Karpas-422 (cell line): ENCODE measurements at regions not wholly inside any gene's neighbourhood (a gene's known extent, or its start where the extent isn't known, plus 50 kb on each side); places are given as distances from the start of the nearest gene placed in this dataset.

ENCODE experiments used
- DNase-seq: peaks from one replicate; pipeline ENCODE4 v3.0.0-alpha.2; 2015
- H2AFZ ChIP-seq: fragments of 200-600 bp; sonication (generic); 2 replicates; pipeline ENCODE4 v1.6.1; 2014; ENCODE audit warnings: antibody characterized with exemption, low read length, mixed read lengths
- H3K27ac ChIP-seq: fragments of 200-600 bp; sonication (generic); 2 replicates; pipeline ENCODE4 v1.5.1; 2014; ENCODE audit warnings: mild to moderate bottlenecking, low read length, moderate library complexity
- H3K27me3 ChIP-seq: fragments of 200-600 bp; sonication (generic); 2 replicates; pipeline ENCODE4 v1.6.1; 2014; ENCODE audit warnings: low read length, mixed read lengths
- H3K36me3 ChIP-seq: fragments of 200-600 bp; sonication (generic); 2 replicates; pipeline ENCODE4 v1.6.1; 2014; ENCODE audit warnings: low read length, mixed read lengths; ENCODE audit not compliant: insufficient read depth
- H3K4me1 ChIP-seq: fragments of 200-600 bp; sonication (generic); 2 replicates; pipeline ENCODE4 v1.6.1; 2014; ENCODE audit warnings: mild to moderate bottlenecking, low read length, mixed read lengths
- H3K4me2 ChIP-seq: fragments of 200-600 bp; sonication (generic); 2 replicates; pipeline ENCODE4 v1.6.1; 2014; ENCODE audit warnings: low read length, low read depth, mild to moderate bottlenecking; ENCODE audit not compliant: poor library complexity, severe bottlenecking
- H3K4me3 ChIP-seq: fragments of 200-600 bp; sonication (generic); 2 replicates; pipeline ENCODE4 v1.5.1; 2014; ENCODE audit warnings: mild to moderate bottlenecking, antibody characterized with exemption, low read length, mixed read lengths
- H3K79me2 ChIP-seq: fragments of 200-600 bp; sonication (generic); 2 replicates; pipeline ENCODE4 v1.6.1; 2014; ENCODE audit warnings: mild to moderate bottlenecking, low read length, mixed read lengths
- H3K9ac ChIP-seq: fragments of 200-600 bp; sonication (generic); 2 replicates; pipeline ENCODE4 v1.6.0; 2014; ENCODE audit warnings: low read length
- H3K9me2 ChIP-seq: fragments of 200-600 bp; sonication (generic), shearing (Covaris generic); replicated peaks from 2 replicates; pipeline ENCODE4 v1.6.0; 2014; ENCODE audit warnings: mild to moderate bottlenecking, low read length, moderate library complexity; ENCODE audit not compliant: insufficient read depth
- H3K9me3 ChIP-seq: fragments of 300-700, 200-600 bp; sonication (generic); 2 replicates; pipeline ENCODE4 v1.6.1; 2014; ENCODE audit warnings: low read length, mixed read lengths
- H4K20me1 ChIP-seq: fragments of 200-600 bp; sonication (generic); 2 replicates; pipeline ENCODE4 v1.6.1; 2014; ENCODE audit warnings: mild to moderate bottlenecking, antibody characterized with exemption, low read length, low read depth; ENCODE audit not compliant: insufficient read depth

- no peaks in the 10 kb centered on the region for H3K27me3 ChIP-seq
- no peak overlapping the region for H3K9ac ChIP-seq
- H3K79me2 ChIP-seq: no peaks in the 10 kb centered on the region
- H3K27ac ChIP-seq: no peak overlapping the region
- no peaks in the 10 kb centered on the region for H3K9me2 ChIP-seq
- H3K9me3 ChIP-seq: peaks cover 9% of the 10 kb centered on the region; the same call in 1 of the 2 replicates
- DNase-seq: no peak
- no peaks in the 10 kb centered on the region for H3K4me1 ChIP-seq
- no peak overlapping the region for H3K4me3 ChIP-seq
- H4K20me1 ChIP-seq: no peaks in the 10 kb centered on the region
- H3K36me3 ChIP-seq: no peaks in the 10 kb centered on the region
- H3K4me2 ChIP-seq: no peak overlapping the region
- H2AFZ ChIP-seq: no peak overlapping the region
Observed at GRCh38 chr5:2371419-2371710, 380.1 kb downstream of the IRX2 start.

- Histone ChIP-seq H3K4me1 (no peaks in the 10 kb centered on the region), H2AFZ (no peak overlapping the region), H3K9me2 (no peaks in the 10 kb centered on the region), H3K36me3 (no peaks in the 10 kb centered on the region), H3K4me2 (no peak overlapping the region), H4K20me1 (no peaks in the 10 kb centered on the region), H3K79me2 (no peaks in the 10 kb centered on the region), H3K9ac (no peak overlapping the region), H3K4me3 (no peak overlapping the region), H3K27me3 (no peaks in the 10 kb centered on the region), H3K9me3 (peaks cover 12% of the 10 kb centered on the region), H3K27ac (no peak overlapping the region)
- DNase-seq: no peak
Observed at GRCh38 chr5:2370626-2371418, 380.7 kb downstream of the IRX2 start.

GRCh38 chr5:2369178-2369577 lies 382.3 kb downstream of the IRX2 start:
- Histone ChIP-seq H3K9ac (no peak overlapping the region), H3K4me3 (no peak overlapping the region), H3K4me2 (no peak overlapping the region), H2AFZ (no peak overlapping the region), H3K27ac (no peak overlapping the region), H3K27me3 (no peaks in the 10 kb centered on the region), H3K9me3 (peaks cover 16% of the 10 kb centered on the region), H4K20me1 (no peaks in the 10 kb centered on the region), H3K36me3 (no peaks in the 10 kb centered on the region), H3K9me2 (no peaks in the 10 kb centered on the region), H3K79me2 (no peaks in the 10 kb centered on the region), H3K4me1 (no peaks in the 10 kb centered on the region)
- no peak for DNase-seq

GRCh38 chr5:2366816-2367215 lies 384.7 kb downstream of the IRX2 start:
- H3K79me2 ChIP-seq: no peaks in the 10 kb centered on the region
- H3K27me3 ChIP-seq: no peaks in the 10 kb centered on the region
- no peak overlapping the region for H2AFZ ChIP-seq
- H3K9me2 ChIP-seq: no peaks in the 10 kb centered on the region
- H3K4me2 ChIP-seq: no peak overlapping the region
- H3K9me3 ChIP-seq: peaks cover 17% of the 10 kb centered on the region
- H3K9ac ChIP-seq: no peak overlapping the region
- H4K20me1 ChIP-seq: no peaks in the 10 kb centered on the region
- no peak for DNase-seq
- H3K4me3 ChIP-seq: no peak overlapping the region
- H3K36me3 ChIP-seq: no peaks in the 10 kb centered on the region
- H3K4me1 ChIP-seq: no peaks in the 10 kb centered on the region
- no peak overlapping the region for H3K27ac ChIP-seq

- Histone ChIP-seq H3K36me3 (no peaks in the 10 kb centered on the region), H3K9me3 (no peaks in the 10 kb centered on the region), H3K4me3 (no peak overlapping the region), H3K9me2 (no peaks in the 10 kb centered on the region), H3K27me3 (no peaks in the 10 kb centered on the region), H3K9ac (no peak overlapping the region), H3K4me2 (no peak overlapping the region), H2AFZ (no peak overlapping the region), H3K4me1 (no peaks in the 10 kb centered on the region), H3K79me2 (no peaks in the 10 kb centered on the region), H4K20me1 (no peaks in the 10 kb centered on the region), H3K27ac (no peak overlapping the region)
- no peak for DNase-seq
Observed at GRCh38 chr5:2357309-2357708, 394.2 kb downstream of the IRX2 start.

GRCh38 chr5:2355859-2356258 lies 395.6 kb downstream of the IRX2 start:
- Histone ChIP-seq H3K4me3 (no peak overlapping the region), H3K36me3 (no peaks in the 10 kb centered on the region), H4K20me1 (no peaks in the 10 kb centered on the region), H3K79me2 (no peaks in the 10 kb centered on the region), H3K27me3 (no peaks in the 10 kb centered on the region), H3K9me2 (no peaks in the 10 kb centered on the region), H3K4me2 (no peak overlapping the region), H2AFZ (no peak overlapping the region), H3K9me3 (no peaks in the 10 kb centered on the region), H3K27ac (no peak overlapping the region), H3K9ac (no peak overlapping the region), H3K4me1 (no peaks in the 10 kb centered on the region)
- no peak for DNase-seq

- Histone ChIP-seq H3K27me3 (no peaks in the 10 kb centered on the region), H3K27ac (no peak overlapping the region), H3K79me2 (no peaks in the 10 kb centered on the region), H3K4me2 (no peak overlapping the region), H3K9me3 (no peaks in the 10 kb centered on the region), H3K9me2 (no peaks in the 10 kb centered on the region), H2AFZ (no peak overlapping the region), H3K36me3 (no peaks in the 10 kb centered on the region), H3K4me3 (no peak overlapping the region), H4K20me1 (no peaks in the 10 kb centered on the region), H3K9ac (no peak overlapping the region), H3K4me1 (no peaks in the 10 kb centered on the region)
- DNase-seq: no peak
Observed at GRCh38 chr5:2353871-2354440, 397.5 kb downstream of the IRX2 start.

- H4K20me1 ChIP-seq: no peaks in the 10 kb centered on the region
Observed at GRCh38 chr5:2353211-2353610, 398.3 kb downstream of the IRX2 start.

More at GRCh38 chr5:2353211-2353610, 398.3 kb downstream of the IRX2 start:
- Histone ChIP-seq H3K27me3 (no peaks in the 10 kb centered on the region), H3K9me3 (no peaks in the 10 kb centered on the region), H3K27ac (no peak overlapping the region), H3K4me2 (no peak overlapping the region), H2AFZ (no peak overlapping the region), H3K4me3 (no peak overlapping the region), H3K9ac (no peak overlapping the region), H3K4me1 (no peaks in the 10 kb centered on the region), H3K36me3 (no peaks in the 10 kb centered on the region), H3K9me2 (no peaks in the 10 kb centered on the region), H3K79me2 (no peaks in the 10 kb centered on the region)
- DNase-seq: no peak
